HepG2 (cell line): ENCODE measurements at regions not wholly inside any gene's neighbourhood (a gene's known extent, or its start where the extent isn't known, plus 50 kb on each side); places are given as distances from the start of the nearest gene placed in this dataset.

Source experiments
- ADNP ChIP-seq: sonication (generic); formaldehyde crosslinking; IDR thresholded peaks from 2 replicates; pipeline ENCODE4 v1.4.0; 2020; ENCODE audit warnings: missing genetic modification reagents
- CBFB ChIP-seq: sonication (generic); formaldehyde crosslinking; IDR thresholded peaks from 2 replicates; pipeline ENCODE4 v1.4.0; 2020; ENCODE audit warnings: missing genetic modification reagents
- ELF3 ChIP-seq: IDR thresholded peaks from 2 replicates; pipeline ENCODE4 v1.6.1; 2016; ENCODE audit warnings: missing genetic modification reagents, missing compliant biosample characterization
- MTA3 ChIP-seq: sonication (generic); formaldehyde crosslinking; IDR thresholded peaks from 2 replicates; pipeline ENCODE4 v1.4.0; 2020; ENCODE audit warnings: missing genetic modification reagents
- POLR2AphosphoS2 ChIP-seq: IDR thresholded peaks from 2 replicates; pipeline ENCODE4 v1.6.1; 2011; ENCODE audit warnings: low read depth, low read length, improper control_type of control experiment
- SMAD3 ChIP-seq: sonication (generic); formaldehyde crosslinking; IDR thresholded peaks from 2 replicates; pipeline ENCODE4 v1.4.0; 2020; ENCODE audit warnings: missing genetic modification reagents
- ZNF205 ChIP-seq: IDR thresholded peaks from 2 replicates; pipeline ENCODE4 v1.6.1; 2018; ENCODE audit warnings: missing biosample characterization, missing genetic modification reagents
- ZNF207 ChIP-seq: fragments of 450-650 bp; IDR thresholded peaks from 2 replicates; pipeline ENCODE4 v1.6.1; 2016; ENCODE audit warnings: antibody characterized with exemption, borderline replicate concordance
- ZNF331 ChIP-seq: sonication (generic); formaldehyde crosslinking; IDR thresholded peaks from 2 replicates; pipeline ENCODE4 v1.4.0; 2020; ENCODE audit warnings: missing genetic modification reagents
- ZNF567 ChIP-seq: sonication (generic); formaldehyde crosslinking; IDR thresholded peaks from 2 replicates; pipeline ENCODE4 v1.8.1; 2023; ENCODE audit warnings: mild to moderate bottlenecking, missing genetic modification reagents, borderline replicate concordance
- ZNF570 ChIP-seq: sonication (generic); formaldehyde crosslinking; IDR thresholded peaks from 2 replicates; pipeline ENCODE4 v1.4.0; 2020; ENCODE audit warnings: mild to moderate bottlenecking, missing genetic modification reagents, borderline replicate concordance
- ZNF605 ChIP-seq: sonication (generic); formaldehyde crosslinking; IDR thresholded peaks from 2 replicates; pipeline ENCODE4 v1.8.0; 2022; ENCODE audit warnings: mild to moderate bottlenecking, missing genetic modification reagents
- ZNF629 ChIP-seq: sonication (generic); formaldehyde crosslinking; conservative IDR thresholded peaks from 2 replicates; pipeline ENCODE4 v1.5.0; 2020; ENCODE audit warnings: missing genetic modification reagents
- ZNF776 ChIP-seq: sonication (generic); formaldehyde crosslinking; IDR thresholded peaks from 2 replicates; pipeline ENCODE4 v1.4.0; 2020; ENCODE audit warnings: mild to moderate bottlenecking, missing genetic modification reagents
- TF ChIP-seq, protein P1 (sequence below): sonication (generic); formaldehyde crosslinking; IDR thresholded peaks from 2 replicates; pipeline ENCODE4 v1.5.1; 2020; ENCODE audit warnings: mild to moderate bottlenecking, missing genetic modification reagents, borderline replicate concordance
- TF ChIP-seq, protein P2 (sequence below): sonication (generic); formaldehyde crosslinking; IDR thresholded peaks from 2 replicates; pipeline ENCODE4 v1.8.0; 2022; ENCODE audit warnings: missing genetic modification reagents, mild to moderate bottlenecking, borderline replicate concordance
- TF ChIP-seq, protein P3 (sequence below): sonication (generic); formaldehyde crosslinking; IDR thresholded peaks from 2 replicates; pipeline ENCODE4 v1.4.0; 2020; ENCODE audit warnings: mild to moderate bottlenecking, missing genetic modification reagents
- TF ChIP-seq, protein P4 (sequence below): sonication (generic); formaldehyde crosslinking; IDR thresholded peaks from 2 replicates; pipeline ENCODE4 v1.8.1; 2023; ENCODE audit warnings: mild to moderate bottlenecking, missing genetic modification reagents, borderline replicate concordance

- TF ChIP-seq, protein P1, sequence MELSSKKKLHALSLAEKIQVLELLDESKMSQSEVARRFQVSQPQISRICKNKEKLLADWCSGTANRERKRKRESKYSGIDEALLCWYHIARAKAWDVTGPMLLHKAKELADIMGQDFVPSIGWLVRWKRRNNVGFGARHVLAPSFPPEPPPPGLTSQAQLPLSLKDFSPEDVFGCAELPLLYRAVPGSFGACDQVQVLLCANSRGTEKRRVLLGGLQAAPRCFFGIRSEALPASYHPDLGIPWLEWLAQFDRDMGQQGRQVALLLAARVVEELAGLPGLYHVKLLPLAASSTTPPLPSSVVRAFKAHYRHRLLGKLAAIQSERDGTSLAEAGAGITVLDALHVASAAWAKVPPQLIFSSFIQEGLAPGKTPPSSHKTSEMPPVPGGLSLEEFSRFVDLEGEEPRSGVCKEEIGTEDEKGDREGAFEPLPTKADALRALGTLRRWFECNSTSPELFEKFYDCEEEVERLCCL = no peak
- TF ChIP-seq ZNF331 (CRISPR knock-in tag) = peak; percentile 92
- TF ChIP-seq, protein P2, sequence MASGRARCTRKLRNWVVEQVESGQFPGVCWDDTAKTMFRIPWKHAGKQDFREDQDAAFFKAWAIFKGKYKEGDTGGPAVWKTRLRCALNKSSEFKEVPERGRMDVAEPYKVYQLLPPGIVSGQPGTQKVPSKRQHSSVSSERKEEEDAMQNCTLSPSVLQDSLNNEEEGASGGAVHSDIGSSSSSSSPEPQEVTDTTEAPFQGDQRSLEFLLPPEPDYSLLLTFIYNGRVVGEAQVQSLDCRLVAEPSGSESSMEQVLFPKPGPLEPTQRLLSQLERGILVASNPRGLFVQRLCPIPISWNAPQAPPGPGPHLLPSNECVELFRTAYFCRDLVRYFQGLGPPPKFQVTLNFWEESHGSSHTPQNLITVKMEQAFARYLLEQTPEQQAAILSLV (CRISPR knock-in tag) = no peak
- TF ChIP-seq, protein P3, sequence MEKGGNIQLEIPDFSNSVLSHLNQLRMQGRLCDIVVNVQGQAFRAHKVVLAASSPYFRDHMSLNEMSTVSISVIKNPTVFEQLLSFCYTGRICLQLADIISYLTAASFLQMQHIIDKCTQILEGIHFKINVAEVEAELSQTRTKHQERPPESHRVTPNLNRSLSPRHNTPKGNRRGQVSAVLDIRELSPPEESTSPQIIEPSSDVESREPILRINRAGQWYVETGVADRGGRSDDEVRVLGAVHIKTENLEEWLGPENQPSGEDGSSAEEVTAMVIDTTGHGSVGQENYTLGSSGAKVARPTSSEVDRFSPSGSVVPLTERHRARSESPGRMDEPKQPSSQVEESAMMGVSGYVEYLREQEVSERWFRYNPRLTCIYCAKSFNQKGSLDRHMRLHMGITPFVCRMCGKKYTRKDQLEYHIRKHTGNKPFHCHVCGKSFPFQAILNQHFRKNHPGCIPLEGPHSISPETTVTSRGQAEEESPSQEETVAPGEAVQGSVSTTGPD (CRISPR knock-in tag) = no peak
- TF ChIP-seq MTA3 (CRISPR knock-in tag) = no peak
- peak; percentile 55; the same call in 1 of the 2 replicates for TF ChIP-seq SMAD3
- TF ChIP-seq ZNF776 = no peak
- TF ChIP-seq POLR2AphosphoS2 = no peak
- TF ChIP-seq CBFB (CRISPR knock-in tag) = no peak
- TF ChIP-seq, protein P4, sequence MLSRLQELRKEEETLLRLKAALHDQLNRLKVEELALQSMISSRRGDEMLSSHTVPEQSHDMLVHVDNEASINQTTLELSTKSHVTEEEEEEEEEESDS (CRISPR knock-in tag) = no peak
- TF ChIP-seq ZNF629 = no peak
- no peak for TF ChIP-seq ADNP
- peak; percentile 58; the same call in 1 of the 2 replicates for TF ChIP-seq ELF3 (CRISPR knock-in tag)
- TF ChIP-seq ZNF605 = peak; percentile 54; the same call in 1 of the 2 replicates
- TF ChIP-seq ZNF207 = no peak
- TF ChIP-seq ZNF205 = 0 out of 2 replicates have a peak, but pooled peaks have one; percentile 45
- no peak for TF ChIP-seq ZNF570
- TF ChIP-seq ZNF567 (CRISPR knock-in tag) = no peak
Measured at GRCh38 chr3:72462595-72463011, 385.6 kb downstream of the SHQ1 start (continued).
